Activated T-cell treated with anti-CD3 and anti-CD28 coated beads, Interleukin-2, amount 50 U/mL, for 4 hours (primary cell): ENCODE measurements at regions not wholly inside any gene's neighbourhood (a gene's known extent, or its start where the extent isn't known, plus 50 kb on each side); places are given as distances from the start of the nearest gene placed in this dataset.

Experiments
- ATAC-seq, 2 donors: fragments of 200-7000 bp; cut with Tn5 transposase; one replicate each; pipeline ENCODE4 v1.10.0; 2021
- DNase-seq: peaks from one replicate; pipeline ENCODE4 v3.0.0-alpha.2; 2020
- H3K27me3 Mint-ChIP-seq: one replicate; pipeline ENCODE4 v1.8.0; 2021; ENCODE audit warnings: low read depth, mixed read lengths
- H3K36me3 Mint-ChIP-seq: one replicate; pipeline ENCODE4 v1.8.0; 2022; ENCODE audit warnings: mixed read lengths; ENCODE audit not compliant: insufficient read depth
- H3K4me1 Mint-ChIP-seq: one replicate; pipeline ENCODE4 v1.8.0; 2021; ENCODE audit warnings: low read depth, mixed read lengths
- H3K4me3 Mint-ChIP-seq: one replicate; pipeline ENCODE4 v1.8.0; 2021; ENCODE audit warnings: mild to moderate bottlenecking, moderate library complexity, mixed read lengths
- H3K9me3 Mint-ChIP-seq: one replicate; pipeline ENCODE4 v1.8.0; 2021; ENCODE audit warnings: mixed read lengths

DNA sequence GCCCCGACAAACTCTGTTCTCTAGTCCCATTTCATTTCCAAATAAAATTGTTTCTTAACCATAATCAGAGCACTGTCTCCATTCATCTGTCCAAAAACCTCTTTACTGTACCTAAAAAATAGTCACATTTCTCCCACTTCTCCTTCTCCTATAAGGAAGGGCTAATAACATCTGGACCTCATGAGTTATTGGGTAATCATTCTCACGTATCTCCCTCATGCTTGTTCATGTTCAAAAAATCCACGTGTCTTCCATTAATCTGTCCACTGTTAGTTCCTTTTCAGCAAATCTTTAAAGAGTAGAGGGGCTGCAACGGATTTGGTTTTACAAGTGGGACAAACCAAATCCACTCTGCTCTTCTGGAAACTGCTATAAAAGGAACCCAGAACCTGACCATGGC lies 1418.8 kb downstream of the MRPL39 start:
- Mint-ChIP-seq H3K4me3 (no peak overlapping the region), H3K27me3 (no peaks in the 10 kb centered on the region), H3K4me1 (no peaks in the 10 kb centered on the region), H3K9me3 (no peaks in the 10 kb centered on the region), H3K36me3 (no peaks in the 10 kb centered on the region)
- ATAC-seq (no peak), DNase-seq (no peak)

DNA sequence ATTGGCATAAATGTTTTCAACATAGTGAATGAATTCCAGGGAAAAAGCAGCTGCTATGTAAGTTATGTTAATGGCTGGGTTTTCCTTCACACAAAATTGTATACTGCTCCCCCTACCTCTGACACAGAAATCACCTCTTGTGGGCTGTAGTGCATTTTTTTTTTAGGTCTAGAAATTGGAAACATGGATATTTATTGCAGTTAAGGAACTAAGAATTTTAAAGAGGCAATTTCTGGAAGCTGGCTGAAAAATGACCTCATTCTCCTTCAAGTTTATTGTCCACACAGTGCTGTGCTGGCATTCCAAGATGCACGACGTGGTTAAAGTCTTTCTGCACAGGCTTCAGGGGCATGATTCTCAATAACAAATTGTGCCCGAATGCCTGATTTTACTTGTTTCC lies 1424.2 kb downstream of the MRPL39 start:
- H3K4me3 Mint-ChIP-seq, result no peak overlapping the region

DNA sequence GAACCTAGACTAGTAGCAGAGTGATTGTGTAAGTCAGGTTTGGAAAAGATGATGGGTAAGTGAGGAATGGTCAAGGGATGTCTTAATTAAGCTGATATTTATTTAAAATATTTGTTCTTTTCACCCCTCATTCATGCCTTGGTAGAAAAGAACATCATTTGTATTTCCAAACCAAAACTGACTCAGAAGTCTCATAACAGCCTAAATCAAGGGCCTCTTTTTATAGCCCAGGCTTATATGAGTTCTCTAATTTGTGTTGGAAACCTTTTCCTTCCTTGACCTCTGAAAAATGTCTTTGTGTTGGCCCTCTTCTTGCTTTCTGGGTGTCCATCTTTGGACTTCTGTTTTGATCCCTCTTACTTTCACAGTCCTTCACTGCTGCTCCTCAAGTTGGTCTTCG lies 1428.2 kb downstream of the MRPL39 start:
- H3K36me3 Mint-ChIP-seq, result no peaks in the 10 kb centered on the region
- ATAC-seq (no peak), DNase-seq (no peak)
- H3K27me3 Mint-ChIP-seq, result no peaks in the 10 kb centered on the region
- peaks cover 8% of the 10 kb centered on the region for H3K9me3 Mint-ChIP-seq
- no peaks in the 10 kb centered on the region for H3K4me1 Mint-ChIP-seq
- no peak overlapping the region for H3K4me3 Mint-ChIP-seq

More for the DNA sequence above, 1424.2 kb downstream of the MRPL39 start:
- Mint-ChIP-seq H3K4me1 (no peaks in the 10 kb centered on the region), H3K36me3 (no peaks in the 10 kb centered on the region), H3K27me3 (no peaks in the 10 kb centered on the region), H3K9me3 (peaks cover 8% of the 10 kb centered on the region)
- DNase-seq, result no peak
- no peak for ATAC-seq

DNA sequence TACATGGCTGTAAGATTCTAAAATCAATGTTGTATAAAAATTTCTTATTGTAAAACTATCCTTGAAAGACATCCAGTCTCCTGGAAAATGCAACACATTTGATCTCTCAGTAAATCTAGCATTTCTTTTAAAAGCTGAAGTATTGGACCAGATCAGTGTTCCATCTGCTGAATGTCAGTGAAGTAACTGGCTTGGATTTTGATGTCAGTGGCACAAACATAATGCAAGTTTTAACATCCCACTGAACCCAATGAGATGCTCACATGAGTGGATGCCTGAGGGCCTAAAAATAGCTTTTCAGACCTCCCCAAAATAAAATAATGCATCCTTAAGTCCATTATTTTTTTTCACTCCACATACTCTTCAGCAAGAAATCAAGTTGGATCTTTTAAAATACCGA lies 1432.2 kb downstream of the MRPL39 start:
- Mint-ChIP-seq H3K4me1 (no peaks in the 10 kb centered on the region), H3K4me3 (no peak overlapping the region), H3K9me3 (peaks cover 8% of the 10 kb centered on the region), H3K27me3 (no peaks in the 10 kb centered on the region), H3K36me3 (no peaks in the 10 kb centered on the region)
- DNase-seq (no peak), ATAC-seq (no peak)

DNA sequence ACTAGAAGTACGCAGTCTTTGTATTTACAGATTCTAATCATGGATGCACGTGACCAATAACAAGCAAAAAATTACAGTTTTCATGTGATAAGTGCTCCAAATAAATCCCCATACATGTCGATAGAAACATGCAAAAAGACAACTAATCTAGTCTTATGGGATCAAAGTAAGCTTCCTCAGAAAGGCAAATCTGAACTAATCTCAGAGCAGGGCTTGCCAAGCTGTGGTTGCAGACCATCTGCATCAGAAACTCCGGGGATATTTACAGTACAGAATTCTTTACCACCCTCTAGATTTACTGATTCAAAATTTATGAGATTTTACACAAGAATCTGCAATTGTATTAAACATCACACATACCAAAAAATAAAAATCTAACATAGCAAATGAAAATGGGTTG lies 1435.5 kb downstream of the MRPL39 start:
- DNase-seq (no peak), ATAC-seq (no peak)
- no peaks in the 10 kb centered on the region for H3K4me1 Mint-ChIP-seq
- no peaks in the 10 kb centered on the region for H3K9me3 Mint-ChIP-seq
- H3K27me3 Mint-ChIP-seq, result no peaks in the 10 kb centered on the region
- H3K4me3 Mint-ChIP-seq, result no peak overlapping the region
- no peaks in the 10 kb centered on the region for H3K36me3 Mint-ChIP-seq

- no peaks in the 10 kb centered on the region for H3K4me1 Mint-ChIP-seq
- ATAC-seq (no peak), DNase-seq (no peak)
- no peaks in the 10 kb centered on the region for H3K36me3 Mint-ChIP-seq
- H3K4me3 Mint-ChIP-seq, result no peak overlapping the region
- no peaks in the 10 kb centered on the region for H3K9me3 Mint-ChIP-seq
- H3K27me3 Mint-ChIP-seq, result no peaks in the 10 kb centered on the region
These were observed 1443.7 kb downstream of the MRPL39 start for GRCh38 chr21:24163539-24163938.

DNA sequence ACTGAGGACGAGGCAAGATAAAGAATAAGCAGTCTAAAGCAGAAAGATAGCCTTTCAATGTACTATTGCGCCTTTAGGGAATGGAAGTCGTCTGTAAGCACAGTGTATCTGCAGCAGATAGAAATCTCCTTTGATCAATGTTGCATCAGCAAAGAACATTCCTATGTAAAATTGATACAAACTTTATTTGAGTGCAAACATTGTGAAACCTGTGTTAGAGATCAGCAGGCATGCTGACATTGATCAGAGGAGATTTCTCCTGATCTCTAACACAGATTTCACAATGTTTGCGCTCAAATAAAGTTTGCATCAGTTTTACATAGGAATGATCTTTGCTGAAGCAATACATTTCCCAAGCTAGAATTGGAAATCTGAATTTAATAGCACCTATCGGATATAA lies 1446.8 kb downstream of the MRPL39 start:
- Mint-ChIP-seq H3K27me3 (no peaks in the 10 kb centered on the region), H3K4me3 (no peak overlapping the region), H3K4me1 (no peaks in the 10 kb centered on the region), H3K36me3 (no peaks in the 10 kb centered on the region), H3K9me3 (no peaks in the 10 kb centered on the region)
- DNase-seq (no peak), ATAC-seq (no peak)

DNA sequence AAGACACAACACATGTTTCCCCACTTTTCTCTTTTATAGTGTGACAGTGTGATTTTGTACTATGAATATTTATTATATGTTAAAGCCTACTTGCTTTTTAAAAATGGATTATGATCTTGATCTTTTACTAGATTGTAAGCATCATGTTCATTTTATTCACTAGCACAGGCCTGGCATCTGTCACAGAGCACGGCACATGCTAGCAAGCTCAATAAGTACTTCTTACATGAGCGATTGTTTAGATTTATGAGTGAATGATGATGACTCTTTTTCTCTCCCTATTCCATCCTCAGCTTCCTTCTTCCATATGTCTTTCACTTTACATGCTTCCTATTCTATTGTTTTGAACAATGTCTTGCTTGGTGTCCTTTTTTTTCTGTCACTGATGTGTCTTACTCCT lies 1454.1 kb downstream of the MRPL39 start:
- Mint-ChIP-seq H3K4me1 (no peaks in the 10 kb centered on the region), H3K9me3 (peaks cover 4% of the 10 kb centered on the region), H3K4me3 (no peak overlapping the region), H3K36me3 (no peaks in the 10 kb centered on the region), H3K27me3 (no peaks in the 10 kb centered on the region)
- ATAC-seq (no peak), DNase-seq (no peak)

GRCh38 chr21:24150753-24151152 lies 1456.5 kb downstream of the MRPL39 start:
- no peaks in the 10 kb centered on the region for H3K36me3 Mint-ChIP-seq
- H3K27me3 Mint-ChIP-seq, result no peaks in the 10 kb centered on the region
- no peak for ATAC-seq
- no peak overlapping the region for H3K4me3 Mint-ChIP-seq
- DNase-seq, result no peak
- peaks cover 4% of the 10 kb centered on the region for H3K9me3 Mint-ChIP-seq
- H3K4me1 Mint-ChIP-seq, result no peaks in the 10 kb centered on the region

DNA sequence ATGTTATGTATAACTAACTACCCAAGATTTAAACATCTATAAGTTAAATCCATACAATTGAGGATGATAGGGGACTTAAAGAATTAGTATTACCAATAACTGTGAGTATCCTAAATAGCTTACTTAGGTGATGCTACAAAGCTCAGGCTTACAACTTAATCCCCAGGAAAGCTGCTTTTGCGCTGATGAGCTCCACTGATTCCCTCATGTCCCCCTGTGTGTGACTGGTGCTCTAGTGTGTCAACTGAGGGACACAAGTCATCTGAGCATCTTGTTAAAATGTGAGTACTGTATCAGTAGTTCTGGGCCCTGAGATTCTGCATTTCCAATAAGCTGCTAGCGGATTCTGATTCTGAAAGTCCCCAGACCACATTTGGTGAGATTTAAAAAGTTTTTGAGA lies 1458.8 kb downstream of the MRPL39 start:
- Mint-ChIP-seq H3K9me3 (peaks cover 4% of the 10 kb centered on the region), H3K4me1 (no peaks in the 10 kb centered on the region), H3K27me3 (no peaks in the 10 kb centered on the region), H3K36me3 (no peaks in the 10 kb centered on the region), H3K4me3 (no peak overlapping the region)
- no peak for ATAC-seq
- no peak for DNase-seq

DNA sequence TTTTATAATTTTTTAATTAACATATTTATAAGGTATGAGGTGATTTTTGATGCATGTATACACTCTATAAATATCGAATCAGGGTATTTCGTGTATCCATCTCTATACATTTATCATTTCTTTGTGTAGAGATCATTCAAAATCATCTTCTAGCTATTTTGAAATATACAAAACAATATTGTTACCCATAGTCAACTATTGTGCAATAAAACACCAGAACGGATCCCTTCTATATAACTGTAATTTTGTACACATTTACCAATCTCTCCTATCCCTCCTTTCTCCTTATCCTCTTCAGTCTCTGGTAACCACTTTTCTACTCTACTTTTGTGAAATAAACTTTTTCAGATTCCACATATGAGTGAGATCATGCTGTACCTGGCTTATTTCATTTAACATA lies 1459.6 kb downstream of the MRPL39 start:
- no peaks in the 10 kb centered on the region for H3K36me3 Mint-ChIP-seq
- ATAC-seq, result no peak
- no peaks in the 10 kb centered on the region for H3K9me3 Mint-ChIP-seq
- DNase-seq, result no peak
- no peak overlapping the region for H3K4me3 Mint-ChIP-seq
- no peaks in the 10 kb centered on the region for H3K27me3 Mint-ChIP-seq
- H3K4me1 Mint-ChIP-seq, result no peaks in the 10 kb centered on the region

DNA sequence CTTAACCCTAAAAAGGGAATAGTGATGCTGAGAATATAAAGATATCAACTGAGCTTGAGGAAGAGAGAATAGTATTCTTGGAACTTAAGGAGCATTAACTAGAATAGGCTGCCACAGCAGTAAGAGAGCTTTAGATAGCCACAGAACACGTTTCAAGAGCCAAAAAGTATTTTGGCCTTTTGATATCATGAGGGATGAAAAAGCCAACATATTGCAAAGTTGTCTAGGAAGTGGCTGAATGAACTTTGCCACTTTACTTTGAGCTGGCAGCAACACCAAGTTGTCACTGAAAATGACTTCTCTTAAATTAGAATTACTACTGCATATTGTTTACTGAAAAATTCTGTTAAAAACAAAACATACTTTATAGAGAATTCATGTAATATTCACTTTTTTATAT lies 1476.2 kb downstream of the MRPL39 start:
- no peaks in the 10 kb centered on the region for H3K36me3 Mint-ChIP-seq
- no peak overlapping the region for H3K4me3 Mint-ChIP-seq
- H3K27me3 Mint-ChIP-seq, result no peaks in the 10 kb centered on the region
- no peaks in the 10 kb centered on the region for H3K4me1 Mint-ChIP-seq
- ATAC-seq (no peak), DNase-seq (no peak)
- no peaks in the 10 kb centered on the region for H3K9me3 Mint-ChIP-seq

GRCh38 chr21:24127651-24128050 lies 1479.6 kb downstream of the MRPL39 start:
- Mint-ChIP-seq H3K4me1 (no peaks in the 10 kb centered on the region), H3K36me3 (no peaks in the 10 kb centered on the region), H3K4me3 (no peak overlapping the region), H3K27me3 (no peaks in the 10 kb centered on the region), H3K9me3 (no peaks in the 10 kb centered on the region)
- ATAC-seq, result no peak
- no peak for DNase-seq

- H3K4me3 Mint-ChIP-seq, result no peak overlapping the region
- no peaks in the 10 kb centered on the region for H3K4me1 Mint-ChIP-seq
- no peaks in the 10 kb centered on the region for H3K36me3 Mint-ChIP-seq
- no peaks in the 10 kb centered on the region for H3K9me3 Mint-ChIP-seq
- DNase-seq (no peak), ATAC-seq (no peak)
- H3K27me3 Mint-ChIP-seq, result no peaks in the 10 kb centered on the region
These were observed 1483.5 kb downstream of the MRPL39 start for GRCh38 chr21:24123785-24124184.

- Mint-ChIP-seq H3K4me3 (no peak overlapping the region), H3K9me3 (peaks cover 4% of the 10 kb centered on the region), H3K27me3 (no peaks in the 10 kb centered on the region), H3K4me1 (no peaks in the 10 kb centered on the region), H3K36me3 (no peaks in the 10 kb centered on the region)
- ATAC-seq (no peak), DNase-seq (no peak)
These were observed 1488.4 kb downstream of the MRPL39 start for GRCh38 chr21:24118738-24119459.

GRCh38 chr21:24115141-24115540 lies 1492.1 kb downstream of the MRPL39 start:
- H3K4me3 Mint-ChIP-seq, result no peak overlapping the region
- no peak for ATAC-seq
- H3K4me1 Mint-ChIP-seq, result no peaks in the 10 kb centered on the region
- no peaks in the 10 kb centered on the region for H3K27me3 Mint-ChIP-seq
- no peak for DNase-seq
- H3K9me3 Mint-ChIP-seq, result peaks cover 4% of the 10 kb centered on the region
- H3K36me3 Mint-ChIP-seq, result no peaks in the 10 kb centered on the region
